IMR-90 (cell line): ENCODE measurements at regions not wholly inside any gene's neighbourhood (a gene's known extent, or its start where the extent isn't known, plus 50 kb on each side); places are given as distances from the start of the nearest gene placed in this dataset.
A peak's percentile ranks its signal among the peaks of the same experiment; 100 is the strongest.

Source experiments
- ATAC-seq: fragments of 200-7000 bp; cut with Tn5 transposase; 2 replicates; pipeline ENCODE4 v1.9.1; 2020; ENCODE audit warnings: low read depth, mild to moderate bottlenecking, moderate library complexity
- BruUV-seq: library from RNA; stranded (reverse); fragments of 400-500 nt; replicated peaks from 2 replicates; lab custom pipeline; 2021; lab: Mats Ljungman, UMichigan
- CTCF ChIA-PET: fragments of 300-600 bp; formaldehyde crosslinking; extraction: SDS; loops from one replicate; lab custom pipeline; 2021; ENCODE audit warnings: antibody characterized with exemption; lab: Yijun Ruan, JAX
- POLR2A ChIA-PET: fragments of 300-600 bp; sonication (Branson Sonifier 250); formaldehyde crosslinking; loops from one replicate; lab custom pipeline; 2022; ENCODE audit warnings: antibody characterized with exemption; ENCODE audit not compliant: unreplicated experiment; lab: Charles Lee
- DNase-seq: peaks from one replicate; pipeline ENCODE4 v3.0.0; 2013
- H2AFZ ChIP-seq: replicated peaks from 2 replicates; pipeline ENCODE3; 2013; ENCODE audit warnings: low read length, mild to moderate bottlenecking; ENCODE audit not compliant: poor library complexity
- H2AK5ac ChIP-seq: 2 replicates; pipeline ENCODE4 v1.6.1; 2013; ENCODE audit warnings: low read depth, low read length, inconsistent platforms
- H2AK9ac ChIP-seq: replicated peaks from 2 replicates; pipeline ENCODE3; 2013; ENCODE audit warnings: mild to moderate bottlenecking, low read depth, low read length, moderate library complexity; ENCODE audit not compliant: poor library complexity
- H2BK120ac ChIP-seq: 2 replicates; pipeline ENCODE4 v1.6.1; 2013; ENCODE audit warnings: low read depth, low read length, inconsistent platforms
- H2BK15ac ChIP-seq: 3 replicates; pipeline ENCODE4 v1.6.1; 2013; ENCODE audit warnings: low read depth, low read length, inconsistent platforms
- H2BK20ac ChIP-seq: 2 replicates; pipeline ENCODE4 v1.6.1; 2013; ENCODE audit warnings: low read depth, mild to moderate bottlenecking, inconsistent platforms, low read length, moderate library complexity
- H2BK5ac ChIP-seq: 2 replicates; pipeline ENCODE4 v1.6.1; 2013; ENCODE audit warnings: mild to moderate bottlenecking, low read depth, low read length, inconsistent platforms; ENCODE audit not compliant: poor library complexity, severe bottlenecking
- H3K14ac ChIP-seq: replicated peaks from 2 replicates; pipeline ENCODE4 v1.6.1; 2013; ENCODE audit warnings: low read depth, low read length, inconsistent platforms
- H3K18ac ChIP-seq: 2 replicates; pipeline ENCODE4 v1.6.1; 2013; ENCODE audit warnings: low read depth, low read length, control low read depth
- H3K23ac ChIP-seq: 2 replicates; pipeline ENCODE4 v1.6.1; 2013; ENCODE audit warnings: low read depth, low read length, inconsistent platforms
- H3K27ac ChIP-seq: 2 replicates; pipeline ENCODE4 v1.5.1; 2013; ENCODE audit warnings: mild to moderate bottlenecking, control low read depth, low read length; ENCODE audit not compliant: insufficient read depth
- H3K27me3 ChIP-seq: 2 replicates; pipeline ENCODE4 v1.6.1; 2013; ENCODE audit warnings: low read length; ENCODE audit not compliant: control insufficient read depth, insufficient read depth
- H3K36me3 ChIP-seq: 2 replicates; pipeline ENCODE4 v1.6.1; 2013; ENCODE audit warnings: low read length, mixed read lengths; ENCODE audit not compliant: control insufficient read depth, insufficient read depth
- H3K4ac ChIP-seq: 2 replicates; pipeline ENCODE4 v1.6.1; 2013; ENCODE audit warnings: low read depth, low read length, inconsistent platforms
- H3K4me1 ChIP-seq: 2 replicates; pipeline ENCODE4 v1.6.1; 2013; ENCODE audit warnings: low read length, mixed read lengths; ENCODE audit not compliant: control insufficient read depth, insufficient read depth
- H3K4me2 ChIP-seq: 2 replicates; pipeline ENCODE4 v1.6.1; 2013; ENCODE audit warnings: low read depth, mild to moderate bottlenecking, control low read depth, low read length, moderate library complexity
- H3K4me3 ChIP-seq: 2 replicates; pipeline ENCODE4 v1.5.1; 2013; ENCODE audit warnings: low read depth, mild to moderate bottlenecking, control low read depth, low read length, moderate library complexity; ENCODE audit not compliant: insufficient read depth
- H3K56ac ChIP-seq: 2 replicates; pipeline ENCODE4 v1.6.1; 2013; ENCODE audit warnings: low read length, inconsistent platforms; ENCODE audit not compliant: insufficient read depth; ENCODE audit errors: extremely low read depth
- H3K79me1 ChIP-seq, 2 experiments: 2 replicates each; pipeline ENCODE4 v1.6.1; 2013; ENCODE audit warnings: low read length in 2 of 2, inconsistent platforms in 1 of 2, low read depth in 1 of 2
- H3K9ac ChIP-seq: 2 replicates; pipeline ENCODE4 v1.6.1; 2013; ENCODE audit warnings: low read depth, low read length, control low read depth
- H3K9me1 ChIP-seq: 2 replicates; pipeline ENCODE4 v1.6.1; 2013; ENCODE audit warnings: low read length, inconsistent platforms; ENCODE audit not compliant: insufficient read depth
- H3K9me3 ChIP-seq: 2 replicates; pipeline ENCODE4 v1.6.1; 2013; ENCODE audit warnings: low read length; ENCODE audit not compliant: control insufficient read depth, insufficient read depth
- H4K20me1 ChIP-seq: 2 replicates; pipeline ENCODE4 v1.6.1; 2013; ENCODE audit warnings: low read length, inconsistent platforms; ENCODE audit not compliant: insufficient read depth
- H4K5ac ChIP-seq: 2 replicates; pipeline ENCODE4 v1.6.1; 2013; ENCODE audit warnings: mild to moderate bottlenecking, low read depth, low read length, control low read depth
- H4K8ac ChIP-seq, 2 experiments: 2 replicates each; pipeline ENCODE4 v1.6.1; 2013; ENCODE audit warnings: low read depth in 2 of 2, low read length in 2 of 2, control low read depth in 1 of 2, inconsistent platforms in 1 of 2
- H4K91ac ChIP-seq: 2 replicates; pipeline ENCODE4 v1.6.1; 2013; ENCODE audit warnings: low read depth, low read length, inconsistent platforms; ENCODE audit not compliant: insufficient read depth
- CEBPB ChIP-seq: IDR thresholded peaks from 2 replicates; pipeline ENCODE4 v1.6.1; 2012; ENCODE audit warnings: low read depth, low read length, improper control_type of control experiment
- CHD1 ChIP-seq: IDR thresholded peaks from 2 replicates; pipeline ENCODE4 v1.6.1; 2012; ENCODE audit warnings: low read depth, low read length, improper control_type of control experiment
- ELK1 ChIP-seq: fragments of 150-350 bp; IDR thresholded peaks from 2 replicates; pipeline ENCODE4 v1.6.1; 2016; ENCODE audit warnings: low read depth, mild to moderate bottlenecking, low read length, moderate library complexity, borderline replicate concordance
- FOS ChIP-seq: fragments of 150-350 bp; IDR thresholded peaks from 2 replicates; pipeline ENCODE4 v1.6.1; 2016; ENCODE audit warnings: low read depth, low read length
- MAFK ChIP-seq: IDR thresholded peaks from 2 replicates; pipeline ENCODE4 v1.6.1; 2012; ENCODE audit warnings: low read depth, low read length, improper control_type of control experiment
- MAZ ChIP-seq: IDR thresholded peaks from 2 replicates; pipeline ENCODE4 v1.6.1; 2012; ENCODE audit warnings: low read depth, mild to moderate bottlenecking, low read length, improper control_type of control experiment, moderate library complexity, borderline replicate concordance
- MXI1 ChIP-seq: IDR thresholded peaks from 2 replicates; pipeline ENCODE4 v1.6.1; 2012; ENCODE audit warnings: low read depth, mild to moderate bottlenecking, low read length, moderate library complexity, borderline replicate concordance
- NFE2L2 ChIP-seq: fragments of 150-350 bp; IDR thresholded peaks from 2 replicates; pipeline ENCODE4 v1.6.1; 2016; ENCODE audit warnings: low read depth, mild to moderate bottlenecking, low read length
- POLR2A ChIP-seq: IDR thresholded peaks from 2 replicates; pipeline ENCODE4 v1.6.1; 2012; ENCODE audit warnings: mild to moderate bottlenecking, low read depth, low read length
- RAD21 ChIP-seq: IDR thresholded peaks from 2 replicates; pipeline ENCODE4 v1.6.1; 2012; ENCODE audit warnings: low read length, improper control_type of control experiment
- RCOR1 ChIP-seq: IDR thresholded peaks from 2 replicates; pipeline ENCODE4 v1.6.1; 2012; ENCODE audit warnings: mild to moderate bottlenecking, low read length, improper control_type of control experiment; ENCODE audit not compliant: insufficient replicate concordance
- RFX5 ChIP-seq: IDR thresholded peaks from 2 replicates; pipeline ENCODE4 v1.8.0; 2012; ENCODE audit warnings: low read depth, mild to moderate bottlenecking, low read length, moderate library complexity
- SMC3 ChIP-seq: fragments of 150-350 bp; IDR thresholded peaks from 2 replicates; pipeline ENCODE4 v1.6.1; 2016; ENCODE audit warnings: low read depth, mild to moderate bottlenecking, antibody characterized with exemption, low read length, moderate library complexity
- WGBS, 2 experiments: methylation state at CpG; one replicate each; pipeline versions ENCODE4 v1.1.5 to v1.1.7; 2013; ENCODE audit warnings: missing lambda C conversion rate in 2 of 2; ENCODE audit not compliant: insufficient read length in 1 of 2; ENCODE audit errors: extremely low coverage in 2 of 2; 5-methylcytosine and 5-hydroxymethylcytosine counted together
- dilution Hi-C: fragments of 300-500 bp; cut with HindIII; formaldehyde crosslinking; loops from one replicate; pipeline ENCODE4 v1.14.3; 2018; ENCODE audit warnings: low sequenced_read_pairs; ENCODE audit not compliant: unreplicated experiment
- in situ Hi-C: fragments of 300-500 bp; cut with MboI; formaldehyde crosslinking; loops from 3 replicates; pipeline ENCODE4 v1.14.3; 2019; ENCODE audit warnings: low sequenced_read_pairs, inconsistent platforms, mixed read lengths
- intact Hi-C: fragments of 100-400 bp; cut with micrococcal nuclease; formaldehyde crosslinking; loops from 2 replicates; pipeline ENCODE4 v1.10.0; 2022

- Histone ChIP-seq H3K23ac (no peak overlapping the region), H2AFZ (no peak overlapping the region), H3K18ac (0 out of 2 replicates have a peak overlapping the region, but pooled peaks have one; percentile 7), H3K9me3 (no peaks in the 10 kb centered on the region), H3K4me1 (peaks cover 8% of the 10 kb centered on the region), H2BK5ac (no peak overlapping the region), H3K56ac (no peak overlapping the region), H3K14ac (0 out of 2 replicates have a peak overlapping the region, but pooled peaks have one; percentile 42), H2AK5ac (no peak overlapping the region), H2AK9ac (no peak overlapping the region), H3K4ac (peak overlapping the region; percentile 45; the same call in 1 of the 2 replicates), H3K36me3 (no peaks in the 10 kb centered on the region), H4K8ac (0 out of 4 replicates have a peak overlapping the region, but pooled peaks of 1 of the 2 experiments have one; percentile 34), H3K9ac (no peak overlapping the region), H3K4me2 (no peak overlapping the region; the same call in 1 of the 2 replicates), H3K27me3 (no peaks in the 10 kb centered on the region), H4K91ac (no peak overlapping the region), H3K79me1 (no peaks in the 10 kb centered on the region), H2BK120ac (no peak overlapping the region), H4K5ac (no peak overlapping the region), H2BK15ac (no peak overlapping the region), H4K20me1 (no peaks in the 10 kb centered on the region), H3K27ac (peak overlapping the region; percentile 33; the same call in 1 of the 2 replicates), H2BK20ac (no peak overlapping the region), H3K9me1 (peaks cover 3% of the 10 kb centered on the region; the same call in 1 of the 2 replicates), H3K4me3 (no peak overlapping the region)
- intact Hi-C loops: loop anchor here (10.0 kb wide), 1 partner anchor 374 kb away; no protein-coding TSS in a partner anchor
- TF ChIP-seq MAFK (no peak), CHD1 (no peak), FOS (no peak), RAD21 (no peak), SMC3 (no peak), NFE2L2 (no peak), POLR2A (no peak), ELK1 (no peak), MAZ (no peak), RFX5 (no peak), MXI1 (no peak), RCOR1 (no peak), CEBPB (no peak)
- CTCF ChIA-PET: interaction anchor here (1.0 kb wide), 1 partner anchor 174 kb away, joined by 5 read pairs; no protein-coding TSS in a partner anchor
- no TSS peak for BruUV-seq
- dilution Hi-C loops: no loop called here
- WGBS, 2 experiments: no CpG with 5 or more reads among the region's 1 CpG
- DNase-seq: peak; percentile 55
- peak; percentile 78 for ATAC-seq
- POLR2A ChIA-PET: interaction anchor here (0.6 kb wide), 1 partner anchor 489 kb away, joined by 3 read pairs; no protein-coding TSS in a partner anchor
- in situ Hi-C loops: no loop called here
Observed at GRCh38 chr1:87508247-87508787, 179.6 kb downstream of the LMO4 start.
